CD4-positive, CD25-positive, alpha-beta regulatory T cell (primary cell): ENCODE measurements at regions not wholly inside any gene's neighbourhood (a gene's known extent, or its start where the extent isn't known, plus 50 kb on each side); places are given as distances from the start of the nearest gene placed in this dataset.

Experiments
- ATAC-seq, 2 donors: fragments of 150-1000 bp; cut with Tn5 transposase; one replicate each; pipeline ENCODE4 v1.10.0; 2021; ENCODE audit warnings: low read depth in 2 of 2, moderate number of reproducible peaks in 2 of 2, moderate library complexity in 1 of 2
- DNase-seq, 3 donors: peaks; one replicate each; pipeline versions ENCODE4 v3.0.0 to v3.0.0-alpha.2; 2012 to 2022; ENCODE audit warnings: mixed read lengths in 1 of 3
- H3K27ac ChIP-seq: one replicate; pipeline ENCODE4 v1.7.0; 2013; ENCODE audit warnings: mild to moderate bottlenecking, low read length; ENCODE audit not compliant: insufficient read depth, poor library complexity, severe bottlenecking
- H3K27me3 ChIP-seq: one replicate; pipeline ENCODE4 v1.7.0; 2013; ENCODE audit warnings: low read length; ENCODE audit not compliant: control insufficient read depth, insufficient read depth
- H3K36me3 ChIP-seq: one replicate; pipeline ENCODE4 v1.7.0; 2013; ENCODE audit warnings: mild to moderate bottlenecking, low read length, moderate library complexity; ENCODE audit not compliant: control insufficient read depth, insufficient read depth
- H3K4me1 ChIP-seq: 2 replicates; pipeline ENCODE4 v1.7.0; 2013; ENCODE audit warnings: mild to moderate bottlenecking, low read length; ENCODE audit not compliant: insufficient read depth, control insufficient read depth, poor library complexity, severe bottlenecking
- H3K4me3 ChIP-seq: one replicate; pipeline ENCODE4 v1.7.0; 2013; ENCODE audit warnings: low read depth, mild to moderate bottlenecking, low read length, moderate library complexity
- H3K9me3 ChIP-seq, 2 experiments: 1 replicate in 1 of 2; 2 replicates in 1 of 2; pipeline ENCODE4 v1.7.0; 2013; ENCODE audit warnings: low read length in 2 of 2, mild to moderate bottlenecking in 1 of 2, moderate library complexity in 1 of 2; ENCODE audit not compliant: control insufficient read depth in 2 of 2
- H3K27ac Mint-ChIP-seq, 3 donors: one replicate each; pipeline ENCODE4 v1.8.0; 2020 to 2022; ENCODE audit warnings: mild to moderate bottlenecking in 3 of 3, mixed read lengths in 3 of 3, moderate library complexity in 2 of 3
- H3K27me3 Mint-ChIP-seq: one replicate; pipeline ENCODE4 v1.8.0; 2022; ENCODE audit warnings: mild to moderate bottlenecking, mixed read lengths
- H3K36me3 Mint-ChIP-seq: one replicate; pipeline ENCODE4 v1.8.0; 2020; ENCODE audit warnings: mixed read lengths
- H3K4me1 Mint-ChIP-seq, 4 donors: one replicate each; pipeline ENCODE4 v1.8.0; 2020 to 2022; ENCODE audit warnings: mixed read lengths in 4 of 4, mild to moderate bottlenecking in 1 of 4
- H3K4me3 Mint-ChIP-seq, 4 donors: one replicate each; pipeline ENCODE4 v1.8.0; 2020 to 2022; ENCODE audit warnings: mild to moderate bottlenecking in 4 of 4, mixed read lengths in 4 of 4, moderate library complexity in 3 of 4
- H3K9me3 Mint-ChIP-seq, 7 donors: one replicate each; pipeline ENCODE4 v1.8.0; 2020 to 2022; ENCODE audit warnings: mixed read lengths in 7 of 7, mild to moderate bottlenecking in 3 of 7, moderate library complexity in 2 of 7

DNA sequence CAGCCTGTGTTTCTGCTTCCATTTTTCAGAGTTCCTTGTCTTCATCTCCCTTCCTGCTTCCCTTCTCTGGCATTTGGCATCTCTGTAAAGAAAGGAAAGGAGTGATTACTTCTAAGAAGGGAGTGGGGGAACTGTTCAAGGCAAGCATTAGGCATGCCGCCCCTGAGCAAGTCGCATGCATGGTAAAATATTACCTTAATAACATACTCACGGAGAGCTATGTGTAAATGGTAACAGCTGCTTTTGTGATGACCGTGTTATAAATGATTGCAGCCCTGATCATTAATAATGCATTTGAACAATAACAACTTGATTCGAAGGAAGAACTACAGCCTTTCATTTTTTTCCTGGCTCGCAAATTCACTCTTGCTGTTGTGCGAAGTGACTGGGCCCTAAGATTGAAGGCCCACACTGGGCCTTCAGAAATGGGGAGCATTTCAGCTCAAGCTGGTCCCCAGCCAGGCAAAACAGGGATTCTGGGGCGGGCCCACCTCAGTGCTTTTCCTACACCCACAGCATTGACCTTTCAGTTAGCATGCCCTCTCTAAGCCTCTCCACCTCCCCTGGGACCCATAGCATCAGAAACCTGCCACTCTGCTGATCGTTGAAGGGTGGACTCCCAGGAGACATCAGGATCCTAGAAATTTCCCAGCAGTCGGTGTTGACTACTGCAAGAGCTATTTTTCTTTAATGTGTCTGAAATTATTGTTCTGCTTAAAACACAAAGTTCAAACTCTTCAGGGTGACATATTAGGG is 263.0 kb upstream of the CADM1 start:
- Histone ChIP-seq H3K4me3 (no peak overlapping the region), H3K36me3 (no peaks in the 10 kb centered on the region), H3K9me3 (no peaks in the 10 kb centered on the region), H3K27ac (no peak overlapping the region), H3K4me1 (no peaks in the 10 kb centered on the region), H3K27me3 (no peaks in the 10 kb centered on the region)
- H3K27ac Mint-ChIP-seq = no peak overlapping the region
- H3K27me3 Mint-ChIP-seq = peaks cover 5% of the 10 kb centered on the region
- no peaks in the 10 kb centered on the region for H3K4me1 Mint-ChIP-seq
- no peaks in the 10 kb centered on the region for H3K36me3 Mint-ChIP-seq
- no peak for DNase-seq
- peaks cover 0 to 3% (median 0%) of the 10 kb centered on the region in 7 donors for H3K9me3 Mint-ChIP-seq
- no peak for ATAC-seq
- H3K4me3 Mint-ChIP-seq = no peak overlapping the region

DNA sequence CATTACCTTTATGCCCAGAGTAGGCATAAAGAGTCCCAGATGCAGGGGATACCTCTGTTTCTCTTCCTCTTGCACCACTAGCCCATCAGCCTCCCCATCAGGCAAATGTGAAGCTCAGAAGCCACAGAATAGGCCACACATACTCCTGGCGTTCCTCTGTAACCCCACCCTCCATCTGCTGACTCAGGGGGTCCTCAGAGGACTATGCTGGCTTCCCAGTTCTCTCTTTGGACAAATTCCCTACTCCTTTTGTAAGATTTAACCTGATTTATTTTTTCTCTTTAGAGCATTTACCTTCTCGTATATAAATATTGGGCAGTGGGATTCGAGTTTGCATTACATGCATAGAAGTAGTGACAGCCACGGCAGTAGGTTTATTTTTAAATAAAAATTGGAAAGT is 262.3 kb upstream of the CADM1 start:
- H3K36me3 Mint-ChIP-seq = no peaks in the 10 kb centered on the region
- no peaks in the 10 kb centered on the region for H3K4me1 ChIP-seq
- H3K27ac ChIP-seq = no peak overlapping the region

DNA sequence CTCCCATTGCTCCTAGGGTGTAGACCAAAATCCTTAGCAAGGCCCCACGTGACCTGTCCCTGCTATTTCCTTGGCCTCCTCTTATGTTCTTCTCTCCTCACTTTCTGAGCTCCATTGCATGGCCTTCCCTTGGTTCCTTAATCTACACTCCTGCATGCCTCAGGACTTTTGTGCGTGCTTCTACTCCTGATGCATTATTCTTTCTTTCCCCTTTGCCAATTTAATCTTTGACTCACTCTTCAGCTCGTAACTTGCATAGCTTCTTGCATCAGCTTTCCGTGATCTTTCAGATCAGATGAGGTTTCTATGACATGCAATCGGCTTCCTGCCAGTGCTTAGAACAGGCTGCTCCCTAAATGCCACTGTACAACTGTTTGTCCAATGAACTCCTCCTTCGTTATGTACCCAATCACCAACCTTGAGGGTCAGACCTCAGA is 261.6 kb upstream of the CADM1 start:
- no peak overlapping the region for H3K27ac ChIP-seq
- Mint-ChIP-seq H3K4me1 (no peaks in the 10 kb centered on the region), H3K9me3 (peaks cover 0 to 6% (median 0%) of the 10 kb centered on the region in 7 donors), H3K27me3 (peaks cover 15% of the 10 kb centered on the region), H3K4me3 (no peak overlapping the region), H3K36me3 (no peaks in the 10 kb centered on the region), H3K27ac (no peak overlapping the region)
- no peaks in the 10 kb centered on the region for H3K27me3 ChIP-seq
- no peak for DNase-seq
- H3K36me3 ChIP-seq = no peaks in the 10 kb centered on the region
- no peaks in the 10 kb centered on the region for H3K9me3 ChIP-seq
- no peaks in the 10 kb centered on the region for H3K4me1 ChIP-seq
- no peak overlapping the region for H3K4me3 ChIP-seq
- ATAC-seq = no peak

More for the DNA sequence above, 262.3 kb upstream of the CADM1 start:
- Mint-ChIP-seq H3K27me3 (peaks cover 11% of the 10 kb centered on the region), H3K4me3 (no peak overlapping the region), H3K27ac (no peak overlapping the region), H3K9me3 (peaks cover 0 to 6% (median 0%) of the 10 kb centered on the region in 7 donors), H3K4me1 (no peaks in the 10 kb centered on the region)
- Histone ChIP-seq H3K9me3 (no peaks in the 10 kb centered on the region), H3K4me3 (no peak overlapping the region), H3K36me3 (no peaks in the 10 kb centered on the region), H3K27me3 (no peaks in the 10 kb centered on the region)
- ATAC-seq (no peak), DNase-seq (no peak)

DNA sequence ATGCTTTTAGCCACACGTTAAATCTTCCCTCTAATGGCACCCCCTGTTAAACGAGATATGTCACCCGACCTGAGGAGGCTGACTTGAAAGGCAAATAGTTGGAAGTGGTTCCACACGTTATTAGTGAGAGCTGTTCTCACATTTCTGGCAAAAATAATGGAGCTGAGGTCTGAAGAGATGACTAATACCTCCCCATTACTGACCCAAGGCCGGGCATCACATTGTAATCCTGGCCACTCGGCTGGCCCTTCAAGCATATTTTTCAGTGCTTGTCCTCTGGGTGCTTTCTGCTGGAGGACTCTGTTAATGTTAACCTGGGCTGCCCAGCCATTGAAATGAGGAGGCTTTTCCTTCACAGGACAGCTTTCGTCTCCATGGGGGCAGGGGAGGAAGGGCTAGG is 260.0 kb upstream of the CADM1 start:
- Mint-ChIP-seq H3K9me3 (peaks cover 0 to 3% (median 0%) of the 10 kb centered on the region in 7 donors), H3K4me1 (peaks cover 0 to 4% (median 0%) of the 10 kb centered on the region in 4 donors), H3K27ac (no peak overlapping the region), H3K4me3 (no peak overlapping the region), H3K27me3 (peaks cover 12% of the 10 kb centered on the region), H3K36me3 (no peaks in the 10 kb centered on the region)
- no peaks in the 10 kb centered on the region for H3K36me3 ChIP-seq
- no peaks in the 10 kb centered on the region for H3K27me3 ChIP-seq
- H3K4me3 ChIP-seq = no peak overlapping the region
- no peaks in the 10 kb centered on the region for H3K9me3 ChIP-seq
- DNase-seq = no peak
- H3K4me1 ChIP-seq = peaks cover 3% of the 10 kb centered on the region
- ATAC-seq = no peak
- H3K27ac ChIP-seq = no peak overlapping the region

DNA sequence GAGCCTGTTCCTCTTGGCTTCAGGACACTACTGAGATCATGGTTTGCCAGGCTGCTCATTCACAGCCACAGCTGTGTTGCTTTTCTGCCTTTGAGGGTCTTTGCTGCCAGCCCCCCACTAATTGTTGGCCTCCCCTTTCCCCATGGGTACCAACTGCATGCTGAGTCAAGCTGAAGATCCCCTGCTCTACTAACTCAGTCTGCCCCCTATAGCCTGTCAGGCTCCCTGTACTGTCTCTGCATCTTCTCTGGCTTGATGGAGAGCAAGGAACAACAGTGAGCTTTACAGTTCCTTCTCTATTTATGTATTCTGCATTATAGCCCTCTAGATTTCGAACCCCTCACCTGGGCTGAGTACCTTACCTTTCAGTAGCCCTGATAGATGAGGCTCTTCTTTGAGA is 257.6 kb upstream of the CADM1 start:
- Histone ChIP-seq H3K4me3 (no peak overlapping the region), H3K4me1 (peaks cover 3% of the 10 kb centered on the region), H3K27me3 (no peaks in the 10 kb centered on the region), H3K27ac (no peak overlapping the region), H3K36me3 (no peaks in the 10 kb centered on the region), H3K9me3 (no peaks in the 10 kb centered on the region)
- H3K27me3 Mint-ChIP-seq = peaks cover 28% of the 10 kb centered on the region
- H3K36me3 Mint-ChIP-seq = no peaks in the 10 kb centered on the region
- peaks cover 0 to 8% (median 0%) of the 10 kb centered on the region in 4 donors for H3K4me1 Mint-ChIP-seq
- peak overlapping the region in 3 of 4 donors; percentile 14 to 42 (median 29) for H3K4me3 Mint-ChIP-seq
- ATAC-seq (no peak), DNase-seq (no peak)
- no peak overlapping the region for H3K27ac Mint-ChIP-seq
- H3K9me3 Mint-ChIP-seq = peaks cover 0 to 6% (median 0%) of the 10 kb centered on the region in 7 donors

DNA sequence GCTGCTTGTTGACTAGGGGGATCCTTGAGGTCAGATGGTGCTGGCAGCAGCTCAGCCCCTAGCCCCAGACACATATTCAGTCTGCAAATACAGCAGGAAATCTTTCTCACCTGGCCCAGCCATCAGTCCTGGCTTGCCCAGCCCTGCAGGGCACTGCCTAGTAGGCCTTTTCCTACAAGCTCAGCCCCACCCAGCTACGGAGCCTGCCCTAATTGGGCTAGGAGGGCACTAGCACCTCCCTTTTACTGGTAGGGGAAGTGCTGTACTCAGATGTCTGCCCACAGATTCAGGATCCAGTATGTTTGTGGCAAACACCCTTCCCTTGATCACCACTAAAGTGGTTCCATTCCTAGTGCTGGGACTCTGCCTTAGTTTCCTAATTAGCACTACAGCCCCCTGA is 257.1 kb upstream of the CADM1 start:
- no peaks in the 10 kb centered on the region for H3K36me3 Mint-ChIP-seq
- Histone ChIP-seq H3K27ac (no peak overlapping the region), H3K4me3 (no peak overlapping the region), H3K36me3 (no peaks in the 10 kb centered on the region), H3K27me3 (no peaks in the 10 kb centered on the region), H3K9me3 (no peaks in the 10 kb centered on the region), H3K4me1 (peaks cover 3% of the 10 kb centered on the region)
- H3K4me3 Mint-ChIP-seq = peak overlapping the region in 2 of 4 donors; percentile 14 to 40
- DNase-seq (no peak), ATAC-seq (no peak)
- H3K4me1 Mint-ChIP-seq = peaks cover 0 to 8% (median 0%) of the 10 kb centered on the region in 4 donors
- H3K27ac Mint-ChIP-seq = no peak overlapping the region
- peaks cover 28% of the 10 kb centered on the region for H3K27me3 Mint-ChIP-seq
- H3K9me3 Mint-ChIP-seq = peaks cover 0 to 6% (median 0%) of the 10 kb centered on the region in 7 donors

DNA sequence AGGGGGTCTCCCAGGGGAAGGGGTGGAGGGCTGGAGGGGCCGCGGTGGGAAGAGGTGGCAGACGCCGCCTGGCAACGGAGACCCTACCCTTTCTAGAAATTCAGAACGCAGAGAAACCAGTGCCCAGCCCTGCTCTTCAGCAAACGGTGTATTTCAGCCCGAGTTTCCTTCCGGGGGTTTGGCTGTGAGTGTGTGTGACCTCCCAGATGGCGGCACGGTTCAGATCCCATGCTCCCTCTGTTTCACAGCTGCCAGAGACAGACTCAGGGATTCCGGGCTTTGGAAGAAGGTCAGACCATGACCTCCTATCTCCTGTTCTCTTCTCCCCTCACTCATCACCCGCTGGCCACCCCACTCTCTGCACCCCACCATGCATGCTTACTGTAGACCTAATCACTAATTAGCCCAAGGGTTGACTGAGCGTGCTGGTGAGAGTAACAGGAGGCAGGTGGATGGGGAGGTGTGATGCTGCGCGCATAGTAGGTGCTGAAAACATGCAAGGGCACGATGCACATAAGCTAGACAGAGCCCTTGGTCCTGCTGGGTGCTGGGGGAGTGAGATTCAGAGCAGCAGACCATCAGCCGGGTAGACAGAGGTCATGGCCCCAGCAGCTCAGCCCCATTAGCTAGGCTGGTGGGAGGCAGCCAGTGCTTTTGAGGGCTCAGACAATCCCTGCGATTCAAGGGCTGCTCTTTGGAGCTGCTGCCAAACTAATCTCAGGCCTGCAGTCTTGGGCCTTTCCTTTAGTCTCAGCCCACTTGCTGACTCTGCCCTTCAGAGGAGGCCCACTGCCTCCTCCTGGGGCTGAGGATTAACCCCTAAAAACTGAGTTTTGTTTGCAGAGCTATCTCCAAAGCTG is 256.5 kb upstream of the CADM1 start:
- Histone ChIP-seq H3K4me3 (no peak overlapping the region), H3K9me3 (no peaks in the 10 kb centered on the region), H3K27me3 (no peaks in the 10 kb centered on the region), H3K27ac (no peak overlapping the region), H3K4me1 (peaks cover 3% of the 10 kb centered on the region), H3K36me3 (no peaks in the 10 kb centered on the region)
- Mint-ChIP-seq H3K4me1 (peaks cover 0 to 8% (median 0%) of the 10 kb centered on the region in 4 donors), H3K27me3 (peaks cover 28% of the 10 kb centered on the region), H3K9me3 (peaks cover 0 to 6% (median 0%) of the 10 kb centered on the region in 7 donors), H3K36me3 (no peaks in the 10 kb centered on the region), H3K27ac (peak overlapping the region in 1 of 3 donors; percentile 38), H3K4me3 (peak overlapping the region in 2 of 4 donors; percentile 14 to 33)
- ATAC-seq (no peak), DNase-seq (no peak)
